ENCODE measurements at regions not wholly inside any gene's neighbourhood (a gene's known extent, or its start where the extent isn't known, plus 50 kb on each side); places are given as distances from the start of the nearest gene placed in this dataset.

GRCh38 chr9:13432904-13433303, 153.4 kb upstream of the MPDZ start:
- no peak overlapping the region for H3K4me3 ChIP-seq (replicated peaks in 1 of 4; ENCODE audit: control extremely low read depth in 1 of 4, insufficient read depth in 1 of 4, low read depth in 3 of 4, low read length in 4 of 4)
- no peak overlapping the region for H2AFZ ChIP-seq (ENCODE audit: low read length)
- no peaks in the 10 kb centered on the region for H3K4me1 ChIP-seq (ENCODE audit: control insufficient read depth, extremely low read depth, insufficient read depth, low read length)
- H3K9ac ChIP-seq (ENCODE audit: insufficient read depth, low read length) = no peak overlapping the region
- no peak for DNase-seq (ENCODE audit: low read depth in 2 of 2)
- no peaks in the 10 kb centered on the region for H3K36me3 ChIP-seq (ENCODE audit: control insufficient read depth, insufficient read depth, low read length)
- H3K9me3 ChIP-seq (ENCODE audit: control insufficient read depth, insufficient read depth, low read depth, low read length) = no peaks in the 10 kb centered on the region
- H3K4me2 ChIP-seq (ENCODE audit: extremely low read depth, insufficient read depth, low read length) = no peak overlapping the region
- TF ChIP-seq CTCF (conservative IDR thresholded peaks at IDR 0.05 in 1 of 2, IDR thresholded peaks at IDR 0.05 in 1 of 2; ENCODE audit: low read depth in 1 of 2, low read length in 2 of 2) (no peak), EZH2 (IDR thresholded peaks at IDR 0.05; ENCODE audit: low read length, missing control alignments) (no peak)
- no peaks in the 10 kb centered on the region for H3K79me2 ChIP-seq (ENCODE audit: control insufficient read depth, insufficient read depth, low read length)
- no peaks in the 10 kb centered on the region for H3K27me3 ChIP-seq (ENCODE audit: control insufficient read depth, insufficient read depth, low read length)
- H4K20me1 ChIP-seq (ENCODE audit: control insufficient read depth, extremely low read depth, insufficient read depth, low read length) = no peaks in the 10 kb centered on the region
- no peak overlapping the region for H3K27ac ChIP-seq (ENCODE audit: insufficient read depth, low read length)

GRCh38 chr9:13431692-13432091, 152.2 kb upstream of the MPDZ start:
- DNase-seq (ENCODE audit: low read depth in 2 of 2) = no peak
- Histone ChIP-seq H3K9ac (ENCODE audit: insufficient read depth, low read length) (no peak overlapping the region), H3K36me3 (ENCODE audit: control insufficient read depth, insufficient read depth, low read length) (no peaks in the 10 kb centered on the region), H3K9me3 (ENCODE audit: control insufficient read depth, insufficient read depth, low read depth, low read length) (no peaks in the 10 kb centered on the region), H3K27ac (ENCODE audit: insufficient read depth, low read length) (no peak overlapping the region), H3K27me3 (ENCODE audit: control insufficient read depth, insufficient read depth, low read length) (no peaks in the 10 kb centered on the region), H3K4me1 (ENCODE audit: control insufficient read depth, extremely low read depth, insufficient read depth, low read length) (no peaks in the 10 kb centered on the region), H3K79me2 (ENCODE audit: control insufficient read depth, insufficient read depth, low read length) (no peaks in the 10 kb centered on the region), H2AFZ (ENCODE audit: low read length) (no peak overlapping the region), H3K4me3 (replicated peaks in 1 of 4; ENCODE audit: control extremely low read depth in 1 of 4, insufficient read depth in 1 of 4, low read depth in 3 of 4, low read length in 4 of 4) (no peak overlapping the region), H4K20me1 (ENCODE audit: control insufficient read depth, extremely low read depth, insufficient read depth, low read length) (no peaks in the 10 kb centered on the region), H3K4me2 (ENCODE audit: extremely low read depth, insufficient read depth, low read length) (no peak overlapping the region)
- no peak for TF ChIP-seq EZH2 (IDR thresholded peaks at IDR 0.05; ENCODE audit: low read length, missing control alignments)

- Histone ChIP-seq H3K9me3 (ENCODE audit: control insufficient read depth, insufficient read depth, low read depth, low read length) (no peaks in the 10 kb centered on the region), H3K9ac (ENCODE audit: insufficient read depth, low read length) (no peak overlapping the region), H3K4me3 (replicated peaks in 1 of 4; ENCODE audit: control extremely low read depth in 1 of 4, insufficient read depth in 1 of 4, low read depth in 3 of 4, low read length in 4 of 4) (no peak overlapping the region), H3K36me3 (ENCODE audit: control insufficient read depth, insufficient read depth, low read length) (no peaks in the 10 kb centered on the region), H3K27me3 (ENCODE audit: control insufficient read depth, insufficient read depth, low read length) (no peaks in the 10 kb centered on the region), H3K27ac (ENCODE audit: insufficient read depth, low read length) (no peak overlapping the region), H3K79me2 (ENCODE audit: control insufficient read depth, insufficient read depth, low read length) (no peaks in the 10 kb centered on the region), H4K20me1 (ENCODE audit: control insufficient read depth, extremely low read depth, insufficient read depth, low read length) (no peaks in the 10 kb centered on the region), H3K4me2 (ENCODE audit: extremely low read depth, insufficient read depth, low read length) (no peak overlapping the region), H3K4me1 (ENCODE audit: control insufficient read depth, extremely low read depth, insufficient read depth, low read length) (no peaks in the 10 kb centered on the region), H2AFZ (ENCODE audit: low read length) (no peak overlapping the region)
- DNase-seq (ENCODE audit: low read depth in 2 of 2) = no peak
- TF ChIP-seq EZH2 (IDR thresholded peaks at IDR 0.05; ENCODE audit: low read length, missing control alignments) (no peak), CTCF (conservative IDR thresholded peaks at IDR 0.05 in 1 of 2, IDR thresholded peaks at IDR 0.05 in 1 of 2; ENCODE audit: low read depth in 1 of 2, low read length in 2 of 2) (no peak)
Measured at GRCh38 chr9:13431222-13431536, 151.7 kb upstream of the MPDZ start.
